ENCODE measurements at regions not wholly inside any gene's neighbourhood (a gene's known extent, or its start where the extent isn't known, plus 50 kb on each side); places are given as distances from the start of the nearest gene placed in this dataset.

GRCh38 chr22:48138855-48139254 is 1376.4 kb downstream of the TBC1D22A start:
- Histone ChIP-seq H3K4me1 (ENCODE audit: control insufficient read depth in 5 of 5, insufficient read depth in 5 of 5, low read length in 5 of 5) (no peaks in the 10 kb centered on the region), H3K4me3 (ENCODE audit: low read depth in 1 of 5, low read length in 5 of 5) (no peak overlapping the region), H3K27me3 (ENCODE audit: control insufficient read depth in 5 of 5, insufficient read depth in 4 of 5, low read length in 5 of 5) (peaks cover 2 to 5% (median 3%) of the 10 kb centered on the region in 5 donors), H3K36me3 (ENCODE audit: control insufficient read depth in 5 of 5, insufficient read depth in 5 of 5, low read length in 5 of 5) (no peaks in the 10 kb centered on the region), H3K9ac (ENCODE audit: low read length in 5 of 5) (no peak overlapping the region), H3K27ac (ENCODE audit: low read depth, low read length) (no peak overlapping the region), H3K9me3 (ENCODE audit: control insufficient read depth in 5 of 5, low read length in 5 of 5) (peaks cover 0 to 5% (median 2%) of the 10 kb centered on the region in 5 donors)

DNA sequence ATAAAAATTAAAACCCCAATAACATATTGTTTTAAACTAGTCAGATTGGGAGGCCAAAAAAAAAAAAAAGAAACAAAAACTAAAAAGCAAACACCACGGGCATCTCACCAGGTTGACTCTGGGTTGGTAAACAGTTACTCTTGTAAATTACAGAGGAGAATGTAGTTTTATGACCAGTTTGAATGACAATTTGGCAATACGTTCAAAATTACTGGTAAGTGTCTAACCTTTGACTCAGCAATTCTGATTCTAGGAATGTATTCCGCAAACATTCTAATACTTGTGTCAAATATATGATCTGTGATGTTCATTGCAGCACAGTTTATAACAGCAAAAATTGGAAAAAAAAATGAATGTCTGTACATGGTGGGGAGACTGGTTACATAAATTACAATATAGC is 1376.0 kb downstream of the TBC1D22A start:
- Histone ChIP-seq H3K4me1 (ENCODE audit: control insufficient read depth in 5 of 5, insufficient read depth in 5 of 5, low read length in 5 of 5) (no peaks in the 10 kb centered on the region), H3K36me3 (ENCODE audit: control insufficient read depth in 5 of 5, insufficient read depth in 5 of 5, low read length in 5 of 5) (no peaks in the 10 kb centered on the region), H3K9ac (ENCODE audit: low read length in 5 of 5) (no peak overlapping the region), H3K9me3 (ENCODE audit: control insufficient read depth in 5 of 5, low read length in 5 of 5) (peaks cover 0 to 6% (median 3%) of the 10 kb centered on the region in 5 donors), H3K27me3 (ENCODE audit: control insufficient read depth in 5 of 5, insufficient read depth in 4 of 5, low read length in 5 of 5) (peaks cover 0 to 4% (median 0%) of the 10 kb centered on the region in 5 donors), H3K4me3 (ENCODE audit: low read depth in 1 of 5, low read length in 5 of 5) (no peak overlapping the region), H3K27ac (ENCODE audit: low read depth, low read length) (no peak overlapping the region)

DNA sequence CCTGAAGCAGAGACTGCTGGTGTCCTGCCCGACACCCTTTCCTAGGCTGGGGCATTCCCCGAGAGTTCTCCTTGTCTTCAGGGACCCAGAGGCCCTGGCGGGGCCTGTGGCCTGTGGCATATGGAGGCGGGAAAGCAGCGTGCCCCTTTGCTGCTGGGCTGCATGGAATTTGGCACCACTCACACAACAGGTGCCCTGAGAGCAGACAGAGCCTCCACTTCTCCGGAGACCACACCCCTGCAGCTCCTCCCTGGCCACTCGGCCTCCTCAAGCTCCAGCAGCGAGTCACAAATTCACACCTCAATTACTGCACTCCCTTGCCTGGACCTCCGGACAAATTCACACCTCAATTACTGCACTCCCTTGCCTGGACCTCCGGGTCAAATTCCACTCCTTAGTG is 1375.2 kb downstream of the TBC1D22A start:
- Histone ChIP-seq H3K36me3 (ENCODE audit: control insufficient read depth in 5 of 5, insufficient read depth in 5 of 5, low read length in 5 of 5) (no peaks in the 10 kb centered on the region), H3K4me1 (ENCODE audit: control insufficient read depth in 5 of 5, insufficient read depth in 5 of 5, low read length in 5 of 5) (no peaks in the 10 kb centered on the region), H3K4me3 (ENCODE audit: low read depth in 1 of 5, low read length in 5 of 5) (no peak overlapping the region)

GRCh38 chr22:48135592-48135991 is 1373.1 kb downstream of the TBC1D22A start:
- Histone ChIP-seq H3K27me3 (ENCODE audit: control insufficient read depth in 5 of 5, insufficient read depth in 4 of 5, low read length in 5 of 5) (peaks cover 0 to 4% (median 0%) of the 10 kb centered on the region in 5 donors), H3K9ac (ENCODE audit: low read length in 5 of 5) (no peak overlapping the region), H3K36me3 (ENCODE audit: control insufficient read depth in 5 of 5, insufficient read depth in 5 of 5, low read length in 5 of 5) (no peaks in the 10 kb centered on the region), H3K4me1 (ENCODE audit: control insufficient read depth in 5 of 5, insufficient read depth in 5 of 5, low read length in 5 of 5) (no peaks in the 10 kb centered on the region), H3K9me3 (ENCODE audit: control insufficient read depth in 5 of 5, low read length in 5 of 5) (peaks cover 0 to 6% (median 3%) of the 10 kb centered on the region in 5 donors), H3K4me3 (ENCODE audit: low read depth in 1 of 5, low read length in 5 of 5) (no peak overlapping the region), H3K27ac (ENCODE audit: low read depth, low read length) (no peak overlapping the region)

More for the DNA sequence above, 1375.2 kb downstream of the TBC1D22A start:
- peaks cover 0 to 3% (median 0%) of the 10 kb centered on the region in 5 donors for H3K27me3 ChIP-seq (ENCODE audit: control insufficient read depth in 5 of 5, insufficient read depth in 4 of 5, low read length in 5 of 5)
- no peak overlapping the region for H3K9ac ChIP-seq (ENCODE audit: low read length in 5 of 5)
- peaks cover 0 to 6% (median 3%) of the 10 kb centered on the region in 5 donors for H3K9me3 ChIP-seq (ENCODE audit: control insufficient read depth in 5 of 5, low read length in 5 of 5)
- no peak overlapping the region for H3K27ac ChIP-seq (ENCODE audit: low read depth, low read length)

DNA sequence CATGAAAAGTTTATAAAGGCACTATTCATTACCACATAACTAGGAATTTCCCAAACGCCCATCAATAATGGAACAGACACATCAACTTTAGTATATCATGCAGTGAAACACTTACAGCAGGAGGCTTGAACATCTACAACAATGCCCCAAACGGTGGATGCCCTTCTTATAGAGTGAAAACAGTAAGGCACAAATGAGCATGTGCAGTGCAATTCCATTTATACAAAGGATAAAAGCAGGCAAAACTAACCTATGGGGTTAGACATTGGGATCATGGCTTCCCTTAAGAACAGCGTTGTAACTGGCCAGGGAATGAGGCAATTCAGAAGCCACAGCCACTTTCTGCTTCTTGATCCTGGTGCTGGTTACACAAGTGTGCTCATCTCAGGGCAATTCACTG is 1363.0 kb downstream of the TBC1D22A start:
- H3K36me3 ChIP-seq (ENCODE audit: control insufficient read depth in 5 of 5, insufficient read depth in 5 of 5, low read length in 5 of 5), result no peaks in the 10 kb centered on the region
- no peaks in the 10 kb centered on the region for H3K4me1 ChIP-seq (ENCODE audit: control insufficient read depth in 5 of 5, insufficient read depth in 5 of 5, low read length in 5 of 5)
- peaks cover 0 to 7% (median 2%) of the 10 kb centered on the region in 5 donors for H3K9me3 ChIP-seq (ENCODE audit: control insufficient read depth in 5 of 5, low read length in 5 of 5)
- no peak overlapping the region for H3K9ac ChIP-seq (ENCODE audit: low read length in 5 of 5)
- H3K4me3 ChIP-seq (ENCODE audit: low read depth in 1 of 5, low read length in 5 of 5), result no peak overlapping the region
- peaks cover 0 to 4% (median 0%) of the 10 kb centered on the region in 5 donors for H3K27me3 ChIP-seq (ENCODE audit: control insufficient read depth in 5 of 5, insufficient read depth in 4 of 5, low read length in 5 of 5)
- no peak overlapping the region for H3K27ac ChIP-seq (ENCODE audit: low read depth, low read length)

DNA sequence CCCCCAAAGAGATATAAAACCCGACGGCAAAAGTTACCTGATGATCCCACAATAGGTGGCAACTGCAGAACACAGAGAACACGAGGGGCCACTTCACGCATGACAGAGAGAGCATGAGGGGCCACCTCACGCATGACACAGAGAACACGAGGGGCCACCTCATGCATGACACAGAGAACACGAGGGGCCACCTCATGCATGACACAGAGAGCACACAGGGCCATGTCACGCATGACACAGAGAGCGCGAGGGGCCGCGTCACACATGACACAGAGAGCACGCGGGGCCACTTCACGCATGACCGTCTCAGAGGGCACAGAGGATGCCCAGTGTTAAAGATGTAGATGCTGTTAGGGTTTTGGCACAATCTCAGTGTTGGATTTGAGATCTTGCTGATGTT is 1359.5 kb downstream of the TBC1D22A start:
- Histone ChIP-seq H3K27ac (ENCODE audit: low read depth, low read length) (no peak overlapping the region), H3K36me3 (ENCODE audit: control insufficient read depth in 5 of 5, insufficient read depth in 5 of 5, low read length in 5 of 5) (no peaks in the 10 kb centered on the region), H3K4me3 (ENCODE audit: low read depth in 1 of 5, low read length in 5 of 5) (no peak overlapping the region), H3K9me3 (ENCODE audit: control insufficient read depth in 5 of 5, low read length in 5 of 5) (peaks cover 0 to 10% (median 2%) of the 10 kb centered on the region in 5 donors), H3K4me1 (ENCODE audit: control insufficient read depth in 5 of 5, insufficient read depth in 5 of 5, low read length in 5 of 5) (no peaks in the 10 kb centered on the region), H3K9ac (ENCODE audit: low read length in 5 of 5) (no peak overlapping the region), H3K27me3 (ENCODE audit: control insufficient read depth in 5 of 5, insufficient read depth in 4 of 5, low read length in 5 of 5) (peaks cover 0 to 7% (median 2%) of the 10 kb centered on the region in 5 donors)

DNA sequence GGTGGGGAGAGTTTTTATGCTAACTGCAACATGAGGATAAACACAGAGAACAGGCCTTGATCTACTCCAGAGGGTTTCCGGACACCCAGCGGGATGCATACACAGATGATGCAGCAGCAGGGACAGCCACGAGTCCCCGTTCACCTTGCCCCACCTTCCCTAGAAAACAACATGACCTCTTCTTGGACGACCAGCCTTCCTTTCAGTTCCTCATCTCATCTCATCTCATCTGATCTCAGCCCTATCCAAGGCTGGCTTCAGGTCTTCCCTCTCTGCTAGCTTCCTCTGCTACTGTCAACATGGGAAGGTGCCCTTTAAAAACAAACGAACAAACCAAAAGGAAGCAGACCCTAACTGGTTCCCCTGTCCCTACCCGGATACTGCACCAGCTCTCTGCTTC is 1356.2 kb downstream of the TBC1D22A start:
- Histone ChIP-seq H3K9me3 (ENCODE audit: control insufficient read depth in 5 of 5, low read length in 5 of 5) (peaks cover 0 to 10% (median 2%) of the 10 kb centered on the region in 5 donors), H3K4me3 (ENCODE audit: low read depth in 1 of 5, low read length in 5 of 5) (no peak overlapping the region), H3K27me3 (ENCODE audit: control insufficient read depth in 5 of 5, insufficient read depth in 4 of 5, low read length in 5 of 5) (peaks cover 0 to 7% (median 2%) of the 10 kb centered on the region in 5 donors), H3K4me1 (ENCODE audit: control insufficient read depth in 5 of 5, insufficient read depth in 5 of 5, low read length in 5 of 5) (no peaks in the 10 kb centered on the region), H3K9ac (ENCODE audit: low read length in 5 of 5) (no peak overlapping the region), H3K27ac (ENCODE audit: low read depth, low read length) (no peak overlapping the region), H3K36me3 (ENCODE audit: control insufficient read depth in 5 of 5, insufficient read depth in 5 of 5, low read length in 5 of 5) (no peaks in the 10 kb centered on the region)

- Histone ChIP-seq H3K36me3 (ENCODE audit: control insufficient read depth in 5 of 5, insufficient read depth in 5 of 5, low read length in 5 of 5) (no peaks in the 10 kb centered on the region), H3K9me3 (ENCODE audit: control insufficient read depth in 5 of 5, low read length in 5 of 5) (peaks cover 0 to 5% (median 0%) of the 10 kb centered on the region in 5 donors), H3K27ac (ENCODE audit: low read depth, low read length) (no peak overlapping the region)
Measured at GRCh38 chr22:48116871-48117270, 1354.4 kb downstream of the TBC1D22A start.

DNA sequence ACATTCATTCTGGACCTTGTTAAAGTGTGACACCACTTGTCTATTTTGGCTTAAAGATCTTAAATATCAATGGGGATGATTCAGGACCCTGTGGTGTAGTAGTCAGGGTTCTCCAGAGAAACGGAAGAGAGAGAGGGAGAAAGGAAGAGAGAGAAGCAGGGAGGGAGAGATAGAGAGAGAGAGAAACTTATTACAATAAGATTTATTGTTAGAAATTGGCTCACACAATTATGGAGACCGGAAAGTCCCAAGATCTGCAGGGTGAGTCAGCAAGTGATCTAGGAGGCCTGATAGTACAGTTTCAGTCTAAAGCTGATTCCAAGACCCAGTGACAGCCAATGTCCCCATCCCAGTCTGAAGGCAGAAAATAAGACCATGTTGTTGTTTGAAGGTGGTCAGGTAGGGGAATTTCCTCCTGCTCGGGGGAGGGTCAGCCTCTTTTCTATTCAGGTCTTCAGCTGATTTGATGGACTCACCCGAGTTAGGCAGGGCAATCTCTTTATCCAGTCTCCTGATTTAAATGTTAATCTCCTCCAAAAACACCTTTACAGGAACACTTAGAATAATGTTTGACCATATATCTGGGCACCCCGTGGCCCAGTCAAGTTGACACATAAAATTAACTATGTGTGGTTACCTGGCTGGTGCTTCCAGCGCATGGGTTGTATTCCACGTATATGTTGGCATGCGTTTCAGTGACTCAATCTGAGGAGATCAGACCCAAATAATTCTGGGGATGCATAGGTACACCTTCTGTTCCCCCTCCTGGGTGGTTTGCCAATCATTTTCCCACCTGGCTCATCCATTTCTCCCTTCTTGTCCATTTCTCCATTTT is 1350.5 kb downstream of the TBC1D22A start:
- Histone ChIP-seq H3K4me1 (ENCODE audit: control insufficient read depth in 5 of 5, insufficient read depth in 5 of 5, low read length in 5 of 5) (no peaks in the 10 kb centered on the region), H3K27ac (ENCODE audit: low read depth, low read length) (no peak overlapping the region), H3K9me3 (ENCODE audit: control insufficient read depth in 5 of 5, low read length in 5 of 5) (peaks cover 0 to 9% (median 7%) of the 10 kb centered on the region in 5 donors), H3K9ac (ENCODE audit: low read length in 5 of 5) (no peak overlapping the region), H3K36me3 (ENCODE audit: control insufficient read depth in 5 of 5, insufficient read depth in 5 of 5, low read length in 5 of 5) (no peaks in the 10 kb centered on the region), H3K27me3 (ENCODE audit: control insufficient read depth in 5 of 5, insufficient read depth in 4 of 5, low read length in 5 of 5) (no peaks in the 10 kb centered on the region), H3K4me3 (ENCODE audit: low read depth in 1 of 5, low read length in 5 of 5) (no peak overlapping the region)

More at GRCh38 chr22:48116871-48117270, 1354.4 kb downstream of the TBC1D22A start:
- no peak overlapping the region for H3K4me3 ChIP-seq (ENCODE audit: low read depth in 1 of 5, low read length in 5 of 5)
- no peaks in the 10 kb centered on the region for H3K4me1 ChIP-seq (ENCODE audit: control insufficient read depth in 5 of 5, insufficient read depth in 5 of 5, low read length in 5 of 5)
- H3K9ac ChIP-seq (ENCODE audit: low read length in 5 of 5), result no peak overlapping the region
- H3K27me3 ChIP-seq (ENCODE audit: control insufficient read depth in 5 of 5, insufficient read depth in 4 of 5, low read length in 5 of 5), result peaks cover 0 to 7% (median 2%) of the 10 kb centered on the region in 5 donors

DNA sequence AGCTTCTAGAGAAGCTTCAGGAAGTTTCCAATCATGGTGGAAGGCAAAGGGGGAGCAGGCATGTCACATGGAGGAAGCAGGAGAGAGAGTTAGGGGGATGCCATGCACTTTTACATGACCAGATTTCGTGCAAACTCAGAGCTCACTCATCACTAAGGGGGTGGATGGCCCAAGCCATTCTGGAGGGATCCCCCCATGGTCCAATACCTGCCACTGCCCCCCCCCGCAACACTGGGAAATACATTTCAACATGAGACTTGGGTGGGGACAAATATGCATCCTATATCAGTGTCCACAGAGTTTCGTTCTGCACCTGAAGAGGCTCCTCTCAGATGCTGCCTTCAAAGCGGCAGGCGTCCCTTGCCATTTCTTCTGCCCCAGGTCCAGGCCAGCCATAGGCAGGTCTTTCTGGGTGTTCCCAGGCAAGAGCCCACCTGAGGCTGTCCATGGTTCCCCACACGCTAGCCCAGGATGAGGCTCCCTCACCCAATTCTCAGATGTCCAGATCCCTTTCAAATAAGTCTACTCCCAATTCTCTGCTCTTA is 1344.3 kb downstream of the TBC1D22A start:
- H3K9ac ChIP-seq (ENCODE audit: low read length in 5 of 5), result no peak overlapping the region
- peaks cover 2 to 17% (median 13%) of the 10 kb centered on the region in 5 donors for H3K27me3 ChIP-seq (ENCODE audit: control insufficient read depth in 5 of 5, insufficient read depth in 4 of 5, low read length in 5 of 5)

More for the DNA sequence above, 1344.3 kb downstream of the TBC1D22A start:
- no peak overlapping the region for H3K4me3 ChIP-seq (ENCODE audit: low read depth in 1 of 5, low read length in 5 of 5)
- peaks cover 0 to 9% (median 5%) of the 10 kb centered on the region in 5 donors for H3K9me3 ChIP-seq (ENCODE audit: control insufficient read depth in 5 of 5, low read length in 5 of 5)
- no peak overlapping the region for H3K27ac ChIP-seq (ENCODE audit: low read depth, low read length)
- peaks cover 0 to 7% (median 0%) of the 10 kb centered on the region in 5 donors for H3K4me1 ChIP-seq (ENCODE audit: control insufficient read depth in 5 of 5, insufficient read depth in 5 of 5, low read length in 5 of 5)
- no peaks in the 10 kb centered on the region for H3K36me3 ChIP-seq (ENCODE audit: control insufficient read depth in 5 of 5, insufficient read depth in 5 of 5, low read length in 5 of 5)
